Caco-2 (cell line): ENCODE measurements at regions not wholly inside any gene's neighbourhood (a gene's known extent, or its start where the extent isn't known, plus 50 kb on each side); places are given as distances from the start of the nearest gene placed in this dataset.

Experiments used
- BruUV-seq: library from RNA; stranded (reverse); fragments of 400-500 nt; replicated peaks from 2 replicates; lab custom pipeline; 2021; lab: Mats Ljungman, UMichigan
- CTCF ChIA-PET: fragments of 300-600 bp; sonication (Branson Sonifier 250); formaldehyde crosslinking; loops from one replicate; lab custom pipeline; 2022; ENCODE audit warnings: antibody characterized with exemption; lab: Charles Lee
- POLR2A ChIA-PET: fragments of 300-600 bp; sonication (Branson Sonifier 250); formaldehyde crosslinking; loops from one replicate; lab custom pipeline; 2022; ENCODE audit warnings: antibody characterized with exemption; lab: Charles Lee
- DNase-seq, 2 experiments: peaks; one replicate each; pipeline versions ENCODE4 v3.0.0 to v3.0.0-alpha.2; 2020 to 2022
- H3K27me3 ChIP-seq: replicated peaks from 2 replicates; pipeline ENCODE4 v1.6.0; 2011; ENCODE audit warnings: low read length; ENCODE audit not compliant: control insufficient read depth, insufficient read depth
- H3K36me3 ChIP-seq: 2 replicates; pipeline ENCODE4 v1.5.1; 2011; ENCODE audit warnings: low read length; ENCODE audit not compliant: control insufficient read depth, insufficient read depth
- H3K4me1 ChIP-seq: fragments of 250-450 bp; sonication (Bioruptor Pico); 2 replicates; pipeline ENCODE4 v1.5.1; 2020; ENCODE audit warnings: mild to moderate bottlenecking
- H3K4me3 ChIP-seq: 2 replicates; pipeline ENCODE4 v1.5.1; 2011; ENCODE audit warnings: low read depth, mild to moderate bottlenecking, control low read depth, low read length
- H3K9me3 ChIP-seq: fragments of 250-450 bp; sonication (Bioruptor Pico); 2 replicates; pipeline ENCODE4 v1.5.1; 2020; ENCODE audit warnings: mild to moderate bottlenecking, moderate library complexity
- H3K27ac Mint-ChIP-seq: one replicate; pipeline ENCODE4 v1.8.0; 2022; ENCODE audit warnings: mixed read lengths; ENCODE audit not compliant: unreplicated experiment
- H3K27me3 Mint-ChIP-seq: one replicate; pipeline ENCODE4 v1.8.0; 2022; ENCODE audit warnings: mixed read lengths; ENCODE audit not compliant: insufficient read depth, unreplicated experiment
- H3K36me3 Mint-ChIP-seq: one replicate; pipeline ENCODE4 v1.8.0; 2022; ENCODE audit warnings: mild to moderate bottlenecking, mixed read lengths; ENCODE audit not compliant: insufficient read depth, unreplicated experiment
- H3K4me1 Mint-ChIP-seq: one replicate; pipeline ENCODE4 v1.8.0; 2022; ENCODE audit warnings: low read depth, mixed read lengths; ENCODE audit not compliant: unreplicated experiment
- H3K4me3 Mint-ChIP-seq: one replicate; pipeline ENCODE4 v1.8.0; 2022; ENCODE audit warnings: mild to moderate bottlenecking, moderate library complexity, mixed read lengths; ENCODE audit not compliant: unreplicated experiment
- H3K9me3 Mint-ChIP-seq: one replicate; pipeline ENCODE4 v1.8.0; 2022; ENCODE audit warnings: mixed read lengths; ENCODE audit not compliant: unreplicated experiment
- intact Hi-C: fragments of 100-400 bp; cut with micrococcal nuclease; formaldehyde crosslinking; loops from one replicate; pipeline ENCODE4 v1.10.0; 2022; ENCODE audit not compliant: unreplicated experiment
- TF ChIP-seq, protein P1 (sequence below), 2 experiments: fragments of 200-600 bp in 1 of 2; IDR thresholded peaks; 1 replicate in 1 of 2; 2 replicates in 1 of 2; pipeline versions ENCODE4 v1.5.1 to v1.8.0; 2011 to 2022; ENCODE audit warnings: antibody characterized with exemption in 1 of 2, control low read depth in 1 of 2, inconsistent platforms in 1 of 2, low read depth in 1 of 2, low read length in 1 of 2, mild to moderate bottlenecking in 1 of 2, moderate library complexity in 1 of 2; ENCODE audit not compliant: insufficient read depth in 1 of 2, severe bottlenecking in 1 of 2, unreplicated experiment in 1 of 2

DNA sequence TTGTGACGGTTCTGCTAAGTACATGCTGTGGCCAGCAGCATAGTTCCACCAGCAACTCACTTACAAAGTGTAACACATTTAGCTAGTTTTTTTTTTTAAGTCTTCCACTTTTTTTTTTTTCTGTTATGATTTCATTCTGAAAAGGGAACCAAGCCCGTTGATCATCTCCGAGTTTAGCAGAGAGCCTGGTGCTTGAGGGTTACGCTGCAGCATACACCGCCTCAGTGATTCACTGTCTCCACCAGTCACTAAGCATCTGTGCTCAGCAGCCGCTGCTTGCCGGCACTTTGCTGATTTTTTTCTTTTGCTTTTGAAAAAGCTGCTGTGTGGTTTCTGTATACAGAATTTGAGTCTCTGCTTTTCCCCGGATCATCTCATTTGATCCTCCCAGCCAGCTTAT lies 194.5 kb upstream of the CDH13 start:
- H3K9me3 Mint-ChIP-seq = no peaks in the 10 kb centered on the region
- BruUV-seq = no TSS peak
- TF ChIP-seq, protein P1, sequence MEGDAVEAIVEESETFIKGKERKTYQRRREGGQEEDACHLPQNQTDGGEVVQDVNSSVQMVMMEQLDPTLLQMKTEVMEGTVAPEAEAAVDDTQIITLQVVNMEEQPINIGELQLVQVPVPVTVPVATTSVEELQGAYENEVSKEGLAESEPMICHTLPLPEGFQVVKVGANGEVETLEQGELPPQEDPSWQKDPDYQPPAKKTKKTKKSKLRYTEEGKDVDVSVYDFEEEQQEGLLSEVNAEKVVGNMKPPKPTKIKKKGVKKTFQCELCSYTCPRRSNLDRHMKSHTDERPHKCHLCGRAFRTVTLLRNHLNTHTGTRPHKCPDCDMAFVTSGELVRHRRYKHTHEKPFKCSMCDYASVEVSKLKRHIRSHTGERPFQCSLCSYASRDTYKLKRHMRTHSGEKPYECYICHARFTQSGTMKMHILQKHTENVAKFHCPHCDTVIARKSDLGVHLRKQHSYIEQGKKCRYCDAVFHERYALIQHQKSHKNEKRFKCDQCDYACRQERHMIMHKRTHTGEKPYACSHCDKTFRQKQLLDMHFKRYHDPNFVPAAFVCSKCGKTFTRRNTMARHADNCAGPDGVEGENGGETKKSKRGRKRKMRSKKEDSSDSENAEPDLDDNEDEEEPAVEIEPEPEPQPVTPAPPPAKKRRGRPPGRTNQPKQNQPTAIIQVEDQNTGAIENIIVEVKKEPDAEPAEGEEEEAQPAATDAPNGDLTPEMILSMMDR (IDR thresholded peaks at IDR 0.05; ENCODE audit: insufficient read depth in 1 of 2, low read depth in 1 of 2, low read length in 1 of 2, severe bottlenecking in 1 of 2, unreplicated experiment in 1 of 2) = no peak
- H3K27ac Mint-ChIP-seq = no peak overlapping the region
- H3K27me3 Mint-ChIP-seq = peaks cover 34% of the 10 kb centered on the region
- Histone ChIP-seq H3K27me3 (no peaks in the 10 kb centered on the region; the same call in 1 of the 2 replicates), H3K9me3 (peaks cover 2% of the 10 kb centered on the region; the same call in 1 of the 2 replicates), H3K36me3 (no peaks in the 10 kb centered on the region), H3K4me1 (no peaks in the 10 kb centered on the region), H3K4me3 (no peak overlapping the region)
- no peaks in the 10 kb centered on the region for H3K4me1 Mint-ChIP-seq
- no peaks in the 10 kb centered on the region for H3K36me3 Mint-ChIP-seq
- POLR2A ChIA-PET = no interaction called here
- H3K4me3 Mint-ChIP-seq = no peak overlapping the region
- CTCF ChIA-PET = no interaction called here
- no peak for DNase-seq
- intact Hi-C loops = no loop called here

DNA sequence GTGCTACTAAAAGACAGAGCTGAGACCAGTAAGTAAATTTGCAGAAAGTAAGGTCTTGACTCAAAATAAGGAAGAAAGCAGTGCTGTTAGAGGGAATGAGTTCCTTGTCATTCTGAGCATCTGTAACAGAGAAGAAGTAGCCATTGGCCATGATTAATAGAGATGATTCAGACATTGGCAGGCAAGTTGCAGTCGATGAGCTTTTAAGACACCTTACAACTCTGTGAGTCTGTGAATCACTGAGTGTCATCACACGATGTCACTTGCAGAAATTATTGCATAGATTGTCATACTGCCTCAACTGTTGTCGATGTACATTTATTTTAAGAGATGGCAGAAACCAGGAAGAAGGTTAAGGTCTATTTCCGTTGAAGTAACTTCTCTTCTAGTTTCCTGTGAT lies 201.1 kb upstream of the CDH13 start:
- Histone ChIP-seq H3K4me1 (no peaks in the 10 kb centered on the region), H3K9me3 (no peaks in the 10 kb centered on the region), H3K4me3 (no peak overlapping the region), H3K36me3 (no peaks in the 10 kb centered on the region), H3K27me3 (no peaks in the 10 kb centered on the region; the same call in 1 of the 2 replicates)
- DNase-seq = no peak
- Mint-ChIP-seq H3K36me3 (no peaks in the 10 kb centered on the region), H3K9me3 (no peaks in the 10 kb centered on the region), H3K4me3 (no peak overlapping the region), H3K27me3 (peaks cover 28% of the 10 kb centered on the region), H3K27ac (no peak overlapping the region), H3K4me1 (no peaks in the 10 kb centered on the region)
- CTCF ChIA-PET = no interaction called here
- TF ChIP-seq, protein P1 (IDR thresholded peaks at IDR 0.05; ENCODE audit: insufficient read depth in 1 of 2, low read depth in 1 of 2, low read length in 1 of 2, severe bottlenecking in 1 of 2, unreplicated experiment in 1 of 2) = no peak
- intact Hi-C loops = no loop called here
- no TSS peak for BruUV-seq
- POLR2A ChIA-PET = no interaction called here

DNA sequence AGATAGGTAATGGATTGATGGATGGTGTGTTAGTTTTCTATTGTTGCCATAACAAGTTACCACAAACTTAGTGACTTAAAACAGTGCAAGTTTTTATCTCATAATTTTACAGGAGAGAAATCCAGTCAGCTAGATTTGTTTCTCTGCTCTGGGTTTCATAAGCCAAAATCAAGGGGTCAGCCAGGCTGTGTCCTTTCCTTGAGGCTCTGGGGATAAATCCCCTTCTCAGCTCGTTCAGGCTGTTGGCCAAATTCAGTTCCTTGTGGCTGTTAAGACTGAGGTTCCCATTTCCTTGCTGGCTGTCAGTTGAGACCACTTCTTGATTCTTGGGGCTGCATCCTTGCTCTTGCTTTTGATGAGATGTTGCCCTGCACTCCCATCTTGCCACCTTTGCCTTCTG lies 204.9 kb upstream of the CDH13 start:
- no peaks in the 10 kb centered on the region for H3K36me3 Mint-ChIP-seq
- Histone ChIP-seq H3K4me1 (no peaks in the 10 kb centered on the region), H3K9me3 (no peaks in the 10 kb centered on the region), H3K36me3 (no peaks in the 10 kb centered on the region), H3K4me3 (no peak overlapping the region), H3K27me3 (no peaks in the 10 kb centered on the region; the same call in 1 of the 2 replicates)
- H3K4me3 Mint-ChIP-seq = no peak overlapping the region
- intact Hi-C loops = no loop called here
- no peak for DNase-seq
- no peaks in the 10 kb centered on the region for H3K4me1 Mint-ChIP-seq
- TF ChIP-seq, protein P1 (IDR thresholded peaks at IDR 0.05; ENCODE audit: insufficient read depth in 1 of 2, low read depth in 1 of 2, low read length in 1 of 2, severe bottlenecking in 1 of 2, unreplicated experiment in 1 of 2) = no peak
- no TSS peak for BruUV-seq
- H3K27me3 Mint-ChIP-seq = peaks cover 30% of the 10 kb centered on the region
- no peaks in the 10 kb centered on the region for H3K9me3 Mint-ChIP-seq
- H3K27ac Mint-ChIP-seq = no peak overlapping the region
- CTCF ChIA-PET = no interaction called here
- POLR2A ChIA-PET = no interaction called here
